ENCODE measurements at regions not wholly inside any gene's neighbourhood (a gene's known extent, or its start where the extent isn't known, plus 50 kb on each side); places are given as distances from the start of the nearest gene placed in this dataset.

GRCh38 chr5:98721231-98721928, 52.1 kb upstream of the RGMB start:
- H3K27me3 ChIP-seq: no peaks in the 10 kb centered on the region
- H3K36me3 ChIP-seq: no peaks in the 10 kb centered on the region
- DNase-seq: no peak
- H3K9me3 ChIP-seq: no peaks in the 10 kb centered on the region
- H3K4me3 ChIP-seq: no peak overlapping the region

- H3K36me3 ChIP-seq: no peaks in the 10 kb centered on the region
- H3K27me3 ChIP-seq: no peaks in the 10 kb centered on the region
- H3K9me3 ChIP-seq: no peaks in the 10 kb centered on the region
- no peak for DNase-seq
- H3K4me3 ChIP-seq: no peak overlapping the region
Observed at GRCh38 chr5:98722188-98722587, 51.3 kb upstream of the RGMB start.

GRCh38 chr5:98723061-98723460, 50.4 kb upstream of the RGMB start:
- H3K4me3 ChIP-seq: no peak overlapping the region
- no peaks in the 10 kb centered on the region for H3K9me3 ChIP-seq
- H3K36me3 ChIP-seq: no peaks in the 10 kb centered on the region
- no peak for DNase-seq
- H3K27me3 ChIP-seq: no peaks in the 10 kb centered on the region

All from MG63 (cell line).